Lung (tissue), 11 donors: ENCODE measurements at regions not wholly inside any gene's neighbourhood (a gene's known extent, or its start where the extent isn't known, plus 50 kb on each side); places are given as distances from the start of the nearest gene placed in this dataset.

ENCODE experiments used
- ATAC-seq: fragments of 200-7000 bp; cut with Tn5 transposase; one replicate; pipeline ENCODE4 v1.9.1; 2020; ENCODE audit warnings: moderate number of reproducible peaks; ENCODE audit not compliant: insufficient read depth, low FRiP score
- DNase-seq, 3 donors: peaks; one replicate each; pipeline ENCODE4 v3.0.0-alpha.2; 2013 to 2017
- H3K27ac ChIP-seq, 2 donors: one replicate each; pipeline ENCODE4 v1.5.1; 2013; ENCODE audit warnings: mild to moderate bottlenecking in 2 of 2, moderate library complexity in 2 of 2, control low read depth in 1 of 2, inconsistent platforms in 1 of 2, low read depth in 1 of 2, low read length in 1 of 2
- H3K27me3 ChIP-seq, 3 donors: one replicate each; pipeline ENCODE4 v1.5.1; 2013; ENCODE audit warnings: low read length in 2 of 3; ENCODE audit not compliant: control insufficient read depth in 3 of 3, insufficient read depth in 3 of 3
- H3K36me3 ChIP-seq, 4 donors: one replicate each; pipeline ENCODE4 v1.5.1; 2013; ENCODE audit warnings: low read length in 4 of 4, mild to moderate bottlenecking in 1 of 4, moderate library complexity in 1 of 4; ENCODE audit not compliant: control insufficient read depth in 4 of 4, insufficient read depth in 4 of 4
- H3K4me1 ChIP-seq, 5 donors: one replicate each; pipeline ENCODE4 v1.5.1; 2013; ENCODE audit warnings: low read length in 5 of 5, mild to moderate bottlenecking in 2 of 5, moderate library complexity in 1 of 5; ENCODE audit not compliant: control insufficient read depth in 5 of 5, insufficient read depth in 5 of 5
- H3K4me3 ChIP-seq: one replicate; pipeline ENCODE4 v1.5.1; 2013; ENCODE audit warnings: mild to moderate bottlenecking, control low read depth, moderate library complexity
- H3K9ac ChIP-seq, 2 donors: one replicate each; pipeline ENCODE4 v1.5.1; 2013; ENCODE audit warnings: low read length in 2 of 2, control low read depth in 1 of 2; ENCODE audit not compliant: insufficient read depth in 1 of 2
- H3K9me3 ChIP-seq, 4 donors: one replicate each; pipeline ENCODE4 v1.5.1; 2013; ENCODE audit warnings: low read length in 3 of 4, mild to moderate bottlenecking in 1 of 4, moderate library complexity in 1 of 4; ENCODE audit not compliant: control insufficient read depth in 4 of 4, insufficient read depth in 3 of 4
- CTCF ChIP-seq: IDR thresholded peaks from 2 replicates; pipeline ENCODE4 v1.5.1; 2012; ENCODE audit warnings: mild to moderate bottlenecking; ENCODE audit errors: control extremely low read depth, extremely low read depth
- WGBS, 2 donors: extraction: QIAGEN DNeasy Blood & Tissue Kit; methylation state at CpG; one replicate each; pipeline ENCODE4 v1.1.7; 2013; 5-methylcytosine and 5-hydroxymethylcytosine counted together
- donor health status: control.
- donor health status: control.
- donor health status: Bipolar disorder and iron deficiency.
- donor health status: healthy.
- donor health status: DM: yes; HTN: yes; CAD: no.

DNA sequence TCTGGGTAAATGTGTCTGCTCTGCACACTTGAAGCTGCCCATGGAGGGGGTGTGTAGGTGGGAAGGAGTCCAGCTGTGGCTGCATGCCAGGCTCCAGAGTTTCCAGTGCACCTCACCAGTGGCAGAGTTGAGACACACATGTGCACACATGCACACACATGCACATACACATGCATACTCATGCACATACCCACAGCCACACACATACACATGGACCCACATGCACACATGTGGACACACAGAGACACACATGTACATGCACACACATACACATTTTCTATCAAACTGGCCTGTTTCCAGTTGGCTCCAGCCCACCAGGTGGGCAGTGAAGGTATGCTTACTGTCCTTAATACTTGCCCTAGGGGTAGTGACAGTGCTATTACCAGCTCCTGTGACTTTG, 99.7 kb downstream of the RAMP3 start:
- Histone ChIP-seq H3K27me3 (peaks cover 0 to 3% (median 0%) of the 10 kb centered on the region in 3 donors), H3K4me1 (peaks cover 0 to 8% (median 0%) of the 10 kb centered on the region in 5 donors), H3K27ac (no peak overlapping the region), H3K9me3 (no peaks in the 10 kb centered on the region), H3K9ac (no peak overlapping the region), H3K4me3 (no peak overlapping the region), H3K36me3 (no peaks in the 10 kb centered on the region)
- ATAC-seq: no peak
- no peak for TF ChIP-seq CTCF
- no peak for DNase-seq

GRCh38 chr7:45258533-45259226, 101.1 kb downstream of the RAMP3 start:
- 54 to 60% methylated on average over 5 of the region's 5 CpGs for WGBS, 2 donors
- no peak for DNase-seq
- no peaks in the 10 kb centered on the region for H3K9me3 ChIP-seq
- no peak overlapping the region for H3K4me3 ChIP-seq
- peaks cover 0 to 3% (median 0%) of the 10 kb centered on the region in 3 donors for H3K27me3 ChIP-seq
- H3K9ac ChIP-seq: no peak overlapping the region
- peaks cover 0 to 6% (median 0%) of the 10 kb centered on the region in 5 donors for H3K4me1 ChIP-seq
- no peak overlapping the region for H3K27ac ChIP-seq
- ATAC-seq: no peak
- no peaks in the 10 kb centered on the region for H3K36me3 ChIP-seq
- TF ChIP-seq CTCF: no peak

- no peak for ATAC-seq
- Histone ChIP-seq H3K27ac (no peak overlapping the region), H3K27me3 (peaks cover 0 to 3% (median 0%) of the 10 kb centered on the region in 3 donors), H3K4me3 (no peak overlapping the region), H3K4me1 (peaks cover 0 to 6% (median 0%) of the 10 kb centered on the region in 5 donors), H3K9me3 (no peaks in the 10 kb centered on the region), H3K9ac (no peak overlapping the region), H3K36me3 (no peaks in the 10 kb centered on the region)
- WGBS, 2 donors: 80 to 94% methylated on average over 4 of the region's 4 CpGs
- no peak for TF ChIP-seq CTCF
- DNase-seq: no peak
Measured at GRCh38 chr7:45259227-45259596, 101.6 kb downstream of the RAMP3 start.
